ELR (cell line): ENCODE measurements at regions not wholly inside any gene's neighbourhood (a gene's known extent, or its start where the extent isn't known, plus 50 kb on each side); places are given as distances from the start of the nearest gene placed in this dataset.
"Not testable (repeated sequence)": the region's sequence is repeated elsewhere in the genome, so short reads cannot be mapped to it uniquely, and the experiment has no call there.

Experiments
- DNase-seq: peaks from one replicate; pipeline ENCODE4 v3.0.0-alpha.2; 2015; ENCODE audit warnings: low read depth

- DNase-seq: peak; percentile 77
Observed at GRCh38 chr3:143901105-143901504, 52.8 kb upstream of the SLC9A9 start.

DNA sequence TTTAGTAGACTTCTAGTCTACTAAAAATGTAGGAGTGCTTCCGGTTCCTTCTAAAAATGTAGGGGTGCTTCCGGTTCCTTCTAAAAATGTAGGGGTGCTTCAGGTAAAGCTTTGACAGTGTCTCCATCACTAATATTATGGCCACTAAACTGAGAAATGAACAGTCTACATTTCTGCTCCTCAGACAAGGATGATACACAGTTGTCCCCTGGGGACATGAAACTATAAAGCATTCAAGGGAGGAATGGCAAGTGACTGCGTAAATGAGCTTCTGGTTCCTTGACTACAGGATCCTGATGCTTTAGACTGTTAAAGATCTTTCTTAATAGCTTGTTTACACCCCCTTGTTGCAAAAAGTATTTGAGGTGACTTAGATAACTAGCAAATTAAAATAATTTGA is 53.9 kb upstream of the SLC9A9 start:
- no peak for DNase-seq

- no peak for DNase-seq
Observed at GRCh38 chr3:143910756-143911155, 60.9 kb upstream of the DIPK2A start.

DNA sequence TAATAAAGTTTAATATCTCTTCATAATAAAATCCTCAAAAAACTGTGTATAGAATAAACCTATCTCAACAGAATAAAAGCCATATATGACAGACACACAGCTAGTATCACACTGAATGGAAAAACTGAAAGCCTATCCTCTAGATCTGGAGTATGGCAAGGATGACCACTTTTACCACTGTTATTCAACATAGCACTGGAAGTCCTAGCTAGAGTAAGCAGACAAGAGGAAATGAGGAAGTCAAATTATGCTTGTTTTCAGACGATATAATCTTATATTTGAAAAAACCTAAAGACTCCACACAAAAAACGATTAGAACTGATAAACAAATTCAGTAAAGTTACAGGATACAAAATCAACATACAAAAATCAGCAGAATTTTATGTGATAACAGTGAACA is 57.4 kb upstream of the DIPK2A start:
- DNase-seq: no peak

GRCh38 chr3:143918848-143919247 is 52.8 kb upstream of the DIPK2A start:
- no peak for DNase-seq

- DNase-seq: not testable (repeated sequence)
Observed at GRCh38 chr3:143921176-143921575, 50.4 kb upstream of the DIPK2A start.
